ENCODE measurements at regions not wholly inside any gene's neighbourhood (a gene's known extent, or its start where the extent isn't known, plus 50 kb on each side); places are given as distances from the start of the nearest gene placed in this dataset.
"Not testable (repeated sequence)": the region's sequence is repeated elsewhere in the genome, so short reads cannot be mapped to it uniquely, and the experiment has no call there.

- no peaks in the 10 kb centered on the region for H3K27me3 Mint-ChIP-seq (ENCODE audit: low read depth)
- no peaks in the 10 kb centered on the region for H3K4me1 Mint-ChIP-seq
- DNase-seq (ENCODE audit: low read depth, low spot score): no peak
- no peaks in the 10 kb centered on the region for H3K36me3 Mint-ChIP-seq (ENCODE audit: low read depth)
- no peaks in the 10 kb centered on the region for H3K9me3 Mint-ChIP-seq
- no peak overlapping the region for H3K27ac Mint-ChIP-seq (ENCODE audit: unreplicated experiment)
- H3K4me3 Mint-ChIP-seq: no peak overlapping the region
- no peak for TF ChIP-seq CTCF (conservative IDR thresholded peaks at IDR 0.05)
Observed at GRCh38 chr7:114343949-114344708, 70.5 kb upstream of the FOXP2 start.

- no peak for DNase-seq (ENCODE audit: low read depth, low spot score)
- Mint-ChIP-seq H3K36me3 (ENCODE audit: low read depth) (no peaks in the 10 kb centered on the region), H3K9me3 (no peaks in the 10 kb centered on the region), H3K27me3 (ENCODE audit: low read depth) (peaks cover 3% of the 10 kb centered on the region), H3K27ac (ENCODE audit: unreplicated experiment) (no peak overlapping the region), H3K4me3 (no peak overlapping the region), H3K4me1 (no peaks in the 10 kb centered on the region)
- TF ChIP-seq CTCF (conservative IDR thresholded peaks at IDR 0.05): no peak
Observed at GRCh38 chr7:114342431-114343179, 72.0 kb upstream of the FOXP2 start.

DNA sequence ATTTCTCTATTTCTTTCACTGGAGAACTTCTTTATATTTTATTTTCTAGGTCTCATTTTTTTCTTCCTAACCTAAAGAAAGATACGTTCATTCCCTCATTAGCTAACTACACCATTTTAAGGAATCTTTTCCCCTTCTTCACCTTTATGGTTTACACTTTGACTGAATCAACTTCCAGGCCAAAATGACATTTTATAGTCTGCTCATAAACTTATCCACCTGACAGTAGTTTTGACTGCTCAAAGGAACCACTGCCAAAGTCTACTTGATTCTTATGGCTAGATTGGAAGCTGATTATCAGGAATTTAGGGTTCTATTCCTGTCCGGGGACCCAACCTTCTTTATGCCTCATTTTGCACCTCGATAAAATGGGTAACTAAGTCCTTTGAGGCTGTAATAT is 73.0 kb upstream of the FOXP2 start:
- no peak for DNase-seq (ENCODE audit: low read depth, low spot score)
- Mint-ChIP-seq H3K27me3 (ENCODE audit: low read depth) (peaks cover 8% of the 10 kb centered on the region), H3K4me1 (no peaks in the 10 kb centered on the region), H3K9me3 (no peaks in the 10 kb centered on the region), H3K4me3 (no peak overlapping the region), H3K36me3 (ENCODE audit: low read depth) (no peaks in the 10 kb centered on the region), H3K27ac (ENCODE audit: unreplicated experiment) (no peak overlapping the region)
- TF ChIP-seq CTCF (conservative IDR thresholded peaks at IDR 0.05): no peak

- Mint-ChIP-seq H3K4me1 (no peaks in the 10 kb centered on the region), H3K27ac (ENCODE audit: unreplicated experiment) (no peak overlapping the region), H3K27me3 (ENCODE audit: low read depth) (peaks cover 15% of the 10 kb centered on the region), H3K9me3 (no peaks in the 10 kb centered on the region), H3K4me3 (no peak overlapping the region), H3K36me3 (ENCODE audit: low read depth) (no peaks in the 10 kb centered on the region)
- DNase-seq (ENCODE audit: low read depth, low spot score): no peak
- no peak for TF ChIP-seq CTCF (conservative IDR thresholded peaks at IDR 0.05)
Observed at GRCh38 chr7:114334989-114335388, 79.6 kb upstream of the FOXP2 start.

GRCh38 chr7:114329458-114329857 is 85.2 kb upstream of the FOXP2 start:
- H3K27ac Mint-ChIP-seq (ENCODE audit: unreplicated experiment); H3K4me3 Mint-ChIP-seq; DNase-seq (ENCODE audit: low read depth, low spot score); H3K27me3 Mint-ChIP-seq (ENCODE audit: low read depth); H3K36me3 Mint-ChIP-seq (ENCODE audit: low read depth); H3K9me3 Mint-ChIP-seq; H3K4me1 Mint-ChIP-seq: not testable (repeated sequence)
